IMR-90 (cell line): ENCODE measurements at regions not wholly inside any gene's neighbourhood (a gene's known extent, or its start where the extent isn't known, plus 50 kb on each side); places are given as distances from the start of the nearest gene placed in this dataset.

Source experiments
- ATAC-seq: fragments of 200-7000 bp; cut with Tn5 transposase; 2 replicates; pipeline ENCODE4 v1.9.1; 2020; ENCODE audit warnings: low read depth, mild to moderate bottlenecking, moderate library complexity
- BruUV-seq: library from RNA; stranded (reverse); fragments of 400-500 nt; replicated peaks from 2 replicates; lab custom pipeline; 2021; lab: Mats Ljungman, UMichigan
- CTCF ChIA-PET: fragments of 300-600 bp; formaldehyde crosslinking; extraction: SDS; loops from one replicate; lab custom pipeline; 2021; ENCODE audit warnings: antibody characterized with exemption; lab: Yijun Ruan, JAX
- POLR2A ChIA-PET: fragments of 300-600 bp; sonication (Branson Sonifier 250); formaldehyde crosslinking; loops from one replicate; lab custom pipeline; 2022; ENCODE audit warnings: antibody characterized with exemption; ENCODE audit not compliant: unreplicated experiment; lab: Charles Lee
- DNase-seq: peaks from one replicate; pipeline ENCODE4 v3.0.0; 2013
- H2AFZ ChIP-seq: replicated peaks from 2 replicates; pipeline ENCODE3; 2013; ENCODE audit warnings: low read length, mild to moderate bottlenecking; ENCODE audit not compliant: poor library complexity
- H2AK5ac ChIP-seq: 2 replicates; pipeline ENCODE4 v1.6.1; 2013; ENCODE audit warnings: low read depth, low read length, inconsistent platforms
- H2AK9ac ChIP-seq: replicated peaks from 2 replicates; pipeline ENCODE3; 2013; ENCODE audit warnings: mild to moderate bottlenecking, low read depth, low read length, moderate library complexity; ENCODE audit not compliant: poor library complexity
- H2BK120ac ChIP-seq: 2 replicates; pipeline ENCODE4 v1.6.1; 2013; ENCODE audit warnings: low read depth, low read length, inconsistent platforms
- H2BK15ac ChIP-seq: 3 replicates; pipeline ENCODE4 v1.6.1; 2013; ENCODE audit warnings: low read depth, low read length, inconsistent platforms
- H2BK20ac ChIP-seq: 2 replicates; pipeline ENCODE4 v1.6.1; 2013; ENCODE audit warnings: low read depth, mild to moderate bottlenecking, inconsistent platforms, low read length, moderate library complexity
- H2BK5ac ChIP-seq: 2 replicates; pipeline ENCODE4 v1.6.1; 2013; ENCODE audit warnings: mild to moderate bottlenecking, low read depth, low read length, inconsistent platforms; ENCODE audit not compliant: poor library complexity, severe bottlenecking
- H3K14ac ChIP-seq: replicated peaks from 2 replicates; pipeline ENCODE4 v1.6.1; 2013; ENCODE audit warnings: low read depth, low read length, inconsistent platforms
- H3K18ac ChIP-seq: 2 replicates; pipeline ENCODE4 v1.6.1; 2013; ENCODE audit warnings: low read depth, low read length, control low read depth
- H3K23ac ChIP-seq: 2 replicates; pipeline ENCODE4 v1.6.1; 2013; ENCODE audit warnings: low read depth, low read length, inconsistent platforms
- H3K27ac ChIP-seq: 2 replicates; pipeline ENCODE4 v1.5.1; 2013; ENCODE audit warnings: mild to moderate bottlenecking, control low read depth, low read length; ENCODE audit not compliant: insufficient read depth
- H3K27me3 ChIP-seq: 2 replicates; pipeline ENCODE4 v1.6.1; 2013; ENCODE audit warnings: low read length; ENCODE audit not compliant: control insufficient read depth, insufficient read depth
- H3K36me3 ChIP-seq: 2 replicates; pipeline ENCODE4 v1.6.1; 2013; ENCODE audit warnings: low read length, mixed read lengths; ENCODE audit not compliant: control insufficient read depth, insufficient read depth
- H3K4ac ChIP-seq: 2 replicates; pipeline ENCODE4 v1.6.1; 2013; ENCODE audit warnings: low read depth, low read length, inconsistent platforms
- H3K4me1 ChIP-seq: 2 replicates; pipeline ENCODE4 v1.6.1; 2013; ENCODE audit warnings: low read length, mixed read lengths; ENCODE audit not compliant: control insufficient read depth, insufficient read depth
- H3K4me2 ChIP-seq: 2 replicates; pipeline ENCODE4 v1.6.1; 2013; ENCODE audit warnings: low read depth, mild to moderate bottlenecking, control low read depth, low read length, moderate library complexity
- H3K4me3 ChIP-seq: 2 replicates; pipeline ENCODE4 v1.5.1; 2013; ENCODE audit warnings: low read depth, mild to moderate bottlenecking, control low read depth, low read length, moderate library complexity; ENCODE audit not compliant: insufficient read depth
- H3K56ac ChIP-seq: 2 replicates; pipeline ENCODE4 v1.6.1; 2013; ENCODE audit warnings: low read length, inconsistent platforms; ENCODE audit not compliant: insufficient read depth; ENCODE audit errors: extremely low read depth
- H3K79me1 ChIP-seq, 2 experiments: 2 replicates each; pipeline ENCODE4 v1.6.1; 2013; ENCODE audit warnings: low read length in 2 of 2, inconsistent platforms in 1 of 2, low read depth in 1 of 2
- H3K9ac ChIP-seq: 2 replicates; pipeline ENCODE4 v1.6.1; 2013; ENCODE audit warnings: low read depth, low read length, control low read depth
- H3K9me1 ChIP-seq: 2 replicates; pipeline ENCODE4 v1.6.1; 2013; ENCODE audit warnings: low read length, inconsistent platforms; ENCODE audit not compliant: insufficient read depth
- H3K9me3 ChIP-seq: 2 replicates; pipeline ENCODE4 v1.6.1; 2013; ENCODE audit warnings: low read length; ENCODE audit not compliant: control insufficient read depth, insufficient read depth
- H4K20me1 ChIP-seq: 2 replicates; pipeline ENCODE4 v1.6.1; 2013; ENCODE audit warnings: low read length, inconsistent platforms; ENCODE audit not compliant: insufficient read depth
- H4K5ac ChIP-seq: 2 replicates; pipeline ENCODE4 v1.6.1; 2013; ENCODE audit warnings: mild to moderate bottlenecking, low read depth, low read length, control low read depth
- H4K8ac ChIP-seq, 2 experiments: 2 replicates each; pipeline ENCODE4 v1.6.1; 2013; ENCODE audit warnings: low read depth in 2 of 2, low read length in 2 of 2, control low read depth in 1 of 2, inconsistent platforms in 1 of 2
- H4K91ac ChIP-seq: 2 replicates; pipeline ENCODE4 v1.6.1; 2013; ENCODE audit warnings: low read depth, low read length, inconsistent platforms; ENCODE audit not compliant: insufficient read depth
- BHLHE40 ChIP-seq: fragments of 150-350 bp; IDR thresholded peaks from 2 replicates; pipeline ENCODE4 v1.6.1; 2016; ENCODE audit warnings: mild to moderate bottlenecking, low read depth, low read length
- CHD1 ChIP-seq: IDR thresholded peaks from 2 replicates; pipeline ENCODE4 v1.6.1; 2012; ENCODE audit warnings: low read depth, low read length, improper control_type of control experiment
- CTCF ChIP-seq: conservative IDR thresholded peaks from 2 replicates; pipeline ENCODE4 v1.5.1; 2012; ENCODE audit warnings: mild to moderate bottlenecking, low read depth, low read length, improper control_type of control experiment
- MXI1 ChIP-seq: IDR thresholded peaks from 2 replicates; pipeline ENCODE4 v1.6.1; 2012; ENCODE audit warnings: low read depth, mild to moderate bottlenecking, low read length, moderate library complexity, borderline replicate concordance
- SMC3 ChIP-seq: fragments of 150-350 bp; IDR thresholded peaks from 2 replicates; pipeline ENCODE4 v1.6.1; 2016; ENCODE audit warnings: low read depth, mild to moderate bottlenecking, antibody characterized with exemption, low read length, moderate library complexity
- WGBS, 2 experiments: methylation state at CpG; one replicate each; pipeline versions ENCODE4 v1.1.5 to v1.1.7; 2013; ENCODE audit warnings: missing lambda C conversion rate in 2 of 2; ENCODE audit not compliant: insufficient read length in 1 of 2; ENCODE audit errors: extremely low coverage in 2 of 2; 5-methylcytosine and 5-hydroxymethylcytosine counted together
- dilution Hi-C: fragments of 300-500 bp; cut with HindIII; formaldehyde crosslinking; loops from one replicate; pipeline ENCODE4 v1.14.3; 2018; ENCODE audit warnings: low sequenced_read_pairs; ENCODE audit not compliant: unreplicated experiment
- in situ Hi-C: fragments of 300-500 bp; cut with MboI; formaldehyde crosslinking; loops from 3 replicates; pipeline ENCODE4 v1.14.3; 2019; ENCODE audit warnings: low sequenced_read_pairs, inconsistent platforms, mixed read lengths
- intact Hi-C: fragments of 100-400 bp; cut with micrococcal nuclease; formaldehyde crosslinking; loops from 2 replicates; pipeline ENCODE4 v1.10.0; 2022

GRCh38 chr2:210895132-210895531, 338.7 kb downstream of the CPS1 start:
- POLR2A ChIA-PET, result no interaction called here
- Histone ChIP-seq H3K14ac (no peak overlapping the region), H3K9ac (no peak overlapping the region), H3K9me3 (0 out of 2 replicates have a peak, but pooled peaks cover 2% of the 10 kb centered on the region), H3K18ac (no peak overlapping the region), H3K27me3 (no peaks in the 10 kb centered on the region), H2AFZ (no peak overlapping the region), H4K5ac (no peak overlapping the region), H3K9me1 (no peaks in the 10 kb centered on the region), H2BK120ac (no peak overlapping the region), H3K4ac (no peak overlapping the region), H2AK9ac (no peak overlapping the region), H4K91ac (no peak overlapping the region), H2BK20ac (no peak overlapping the region), H3K56ac (no peak overlapping the region), H2AK5ac (no peak overlapping the region), H2BK15ac (no peak overlapping the region), H3K4me3 (no peak overlapping the region), H3K36me3 (no peaks in the 10 kb centered on the region), H4K20me1 (no peaks in the 10 kb centered on the region), H2BK5ac (no peak overlapping the region), H3K4me2 (no peak overlapping the region), H4K8ac (no peak overlapping the region), H3K4me1 (no peaks in the 10 kb centered on the region), H3K79me1 (no peaks in the 10 kb centered on the region), H3K27ac (no peak overlapping the region), H3K23ac (no peak overlapping the region)
- dilution Hi-C loops, result no loop called here
- intact Hi-C loops, result no loop called here
- ATAC-seq, result no peak
- no CpG with 5 or more reads among the region's 5 CpGs for WGBS, 2 experiments
- CTCF ChIA-PET, result no interaction called here
- no peak for DNase-seq
- in situ Hi-C loops, result no loop called here
- BruUV-seq, result no TSS peak
- TF ChIP-seq BHLHE40, result no peak
- no peak for TF ChIP-seq CHD1
- no peak for TF ChIP-seq SMC3
- no peak for TF ChIP-seq CTCF
- TF ChIP-seq MXI1, result no peak
